Adrenal gland (tissue), 5 donors: ENCODE measurements at regions not wholly inside any gene's neighbourhood (a gene's known extent, or its start where the extent isn't known, plus 50 kb on each side); places are given as distances from the start of the nearest gene placed in this dataset.

Source experiments
- POLR2A ChIP-seq, 2 donors: fragments of 450-650 bp; IDR thresholded peaks; one replicate each; pipeline ENCODE4 v1.6.1; 2017; ENCODE audit warnings: antibody characterized with exemption in 2 of 2, mild to moderate bottlenecking in 2 of 2, moderate library complexity in 1 of 2
- TF ChIP-seq, protein P1 (sequence below), 6 experiments: fragments of 450-650 bp in 4 of 6; fragments of 200-600 bp in 2 of 6; sonication (generic) in 1 of 6; IDR thresholded peaks; 1 replicate in 5 of 6; 2 replicates in 1 of 6; pipeline versions ENCODE4 v1.5.1 to v1.8.0; 2016 to 2021; ENCODE audit warnings: antibody characterized with exemption in 6 of 6, mild to moderate bottlenecking in 2 of 6, moderate library complexity in 1 of 6
- donor health status: DM: no; HTN: no; CAD: no.

DNA sequence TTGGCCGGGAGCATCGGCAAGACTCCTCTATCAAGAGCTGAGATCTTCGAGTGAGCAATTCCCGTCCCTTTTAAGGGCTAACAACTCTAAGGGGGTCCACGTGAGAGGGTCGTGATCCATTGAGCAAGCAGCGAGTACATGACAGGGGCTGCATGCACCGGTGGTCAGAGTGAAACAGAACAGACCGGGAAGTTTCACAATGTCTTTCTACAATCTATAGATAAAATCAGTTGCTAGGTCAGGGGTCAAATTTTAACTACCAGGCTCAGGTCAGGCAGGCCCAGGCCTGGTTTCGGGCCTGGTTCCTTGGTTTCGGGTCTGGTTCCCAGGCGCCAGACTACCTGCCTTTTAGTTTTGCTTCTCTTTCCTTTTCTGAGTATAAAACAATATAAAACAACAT is 160.1 kb downstream of the PTCHD1 start:
- TF ChIP-seq, protein P1, sequence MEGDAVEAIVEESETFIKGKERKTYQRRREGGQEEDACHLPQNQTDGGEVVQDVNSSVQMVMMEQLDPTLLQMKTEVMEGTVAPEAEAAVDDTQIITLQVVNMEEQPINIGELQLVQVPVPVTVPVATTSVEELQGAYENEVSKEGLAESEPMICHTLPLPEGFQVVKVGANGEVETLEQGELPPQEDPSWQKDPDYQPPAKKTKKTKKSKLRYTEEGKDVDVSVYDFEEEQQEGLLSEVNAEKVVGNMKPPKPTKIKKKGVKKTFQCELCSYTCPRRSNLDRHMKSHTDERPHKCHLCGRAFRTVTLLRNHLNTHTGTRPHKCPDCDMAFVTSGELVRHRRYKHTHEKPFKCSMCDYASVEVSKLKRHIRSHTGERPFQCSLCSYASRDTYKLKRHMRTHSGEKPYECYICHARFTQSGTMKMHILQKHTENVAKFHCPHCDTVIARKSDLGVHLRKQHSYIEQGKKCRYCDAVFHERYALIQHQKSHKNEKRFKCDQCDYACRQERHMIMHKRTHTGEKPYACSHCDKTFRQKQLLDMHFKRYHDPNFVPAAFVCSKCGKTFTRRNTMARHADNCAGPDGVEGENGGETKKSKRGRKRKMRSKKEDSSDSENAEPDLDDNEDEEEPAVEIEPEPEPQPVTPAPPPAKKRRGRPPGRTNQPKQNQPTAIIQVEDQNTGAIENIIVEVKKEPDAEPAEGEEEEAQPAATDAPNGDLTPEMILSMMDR (IDR thresholded peaks at IDR 0.05): no peak
- no peak for TF ChIP-seq POLR2A (IDR thresholded peaks at IDR 0.05)
